H9 (cell line): ENCODE measurements at regions not wholly inside any gene's neighbourhood (a gene's known extent, or its start where the extent isn't known, plus 50 kb on each side); places are given as distances from the start of the nearest gene placed in this dataset.
"Not testable (repeated sequence)": the region's sequence is repeated elsewhere in the genome, so short reads cannot be mapped to it uniquely, and the experiment has no call there.

Experiments
- DNase-seq: peaks from one replicate; pipeline ENCODE4 v3.0.0-alpha.2; 2017
- H2AFZ ChIP-seq: one replicate; pipeline ENCODE4 v1.6.1; 2013; ENCODE audit warnings: mild to moderate bottlenecking, low read length, control low read depth, moderate library complexity
- H2AK5ac ChIP-seq: 2 replicates; pipeline ENCODE4 v1.6.1; 2013; ENCODE audit warnings: low read length, control low read depth, mixed read lengths; ENCODE audit not compliant: insufficient read length
- H2BK120ac ChIP-seq: one replicate; pipeline ENCODE4 v1.6.1; 2013; ENCODE audit warnings: low read depth, mild to moderate bottlenecking, low read length, control low read depth, inconsistent platforms; ENCODE audit not compliant: poor library complexity, severe bottlenecking
- H2BK12ac ChIP-seq: 2 replicates; pipeline ENCODE4 v1.6.1; 2013; ENCODE audit warnings: low read length, control low read depth, mixed read lengths, low read depth; ENCODE audit not compliant: insufficient read length
- H2BK15ac ChIP-seq: 2 replicates; pipeline ENCODE4 v1.6.1; 2013; ENCODE audit warnings: low read depth, low read length, control low read depth
- H2BK20ac ChIP-seq: one replicate; pipeline ENCODE4 v1.6.1; 2013; ENCODE audit warnings: low read depth, mild to moderate bottlenecking, low read length, control low read depth, inconsistent platforms; ENCODE audit not compliant: poor library complexity, severe bottlenecking
- H2BK5ac ChIP-seq: 2 replicates; pipeline ENCODE4 v1.6.1; 2013; ENCODE audit warnings: low read length, control low read depth, mixed read lengths; ENCODE audit not compliant: insufficient read length
- H3K14ac ChIP-seq: 2 replicates; pipeline ENCODE4 v1.6.1; 2013; ENCODE audit warnings: low read length, control low read depth; ENCODE audit not compliant: insufficient read depth
- H3K18ac ChIP-seq: 2 replicates; pipeline ENCODE4 v1.6.1; 2013; ENCODE audit warnings: low read depth, mild to moderate bottlenecking, mixed read lengths, low read length, control low read depth; ENCODE audit not compliant: insufficient read length
- H3K23ac ChIP-seq: 2 replicates; pipeline ENCODE4 v1.6.1; 2013; ENCODE audit warnings: low read length, control low read depth, mixed read lengths, low read depth; ENCODE audit not compliant: insufficient read length
- H3K23me2 ChIP-seq: 2 replicates; pipeline ENCODE4 v1.6.1; 2013; ENCODE audit warnings: low read depth, mild to moderate bottlenecking, mixed read lengths, low read length, control low read depth; ENCODE audit not compliant: insufficient read length, poor library complexity, severe bottlenecking
- H3K27ac ChIP-seq: 2 replicates; pipeline ENCODE4 v1.5.1; 2013; ENCODE audit warnings: low read length, control low read depth, mixed read lengths, low read depth; ENCODE audit not compliant: insufficient read length
- H3K27me3 ChIP-seq: 2 replicates; pipeline ENCODE4 v1.6.1; 2013; ENCODE audit warnings: low read length, control low read depth, inconsistent platforms; ENCODE audit not compliant: insufficient read depth
- H3K4ac ChIP-seq: 2 replicates; pipeline ENCODE4 v1.6.1; 2013; ENCODE audit warnings: low read depth, mild to moderate bottlenecking, control low read depth, inconsistent platforms, low read length, moderate library complexity
- H3K4me1 ChIP-seq: 2 replicates; pipeline ENCODE4 v1.6.1; 2013; ENCODE audit warnings: low read length, control low read depth, inconsistent platforms; ENCODE audit not compliant: insufficient read depth
- H3K4me2 ChIP-seq: 2 replicates; pipeline ENCODE4 v1.6.1; 2013; ENCODE audit warnings: low read length, control low read depth, mixed read lengths; ENCODE audit not compliant: insufficient read length, insufficient read depth
- H3K56ac ChIP-seq: 2 replicates; pipeline ENCODE4 v1.6.1; 2013; ENCODE audit warnings: low read depth, mild to moderate bottlenecking, mixed read lengths, low read length, control low read depth; ENCODE audit not compliant: insufficient read length
- H3K79me1 ChIP-seq: 2 replicates; pipeline ENCODE4 v1.6.1; 2013; ENCODE audit warnings: low read depth, mild to moderate bottlenecking, moderate library complexity, low read length, control low read depth, inconsistent platforms; ENCODE audit not compliant: insufficient read depth, poor library complexity, severe bottlenecking
- H3K79me2 ChIP-seq: 2 replicates; pipeline ENCODE4 v1.6.1; 2013; ENCODE audit warnings: low read length, control low read depth, inconsistent platforms; ENCODE audit not compliant: insufficient read depth
- H3K9ac ChIP-seq: 2 replicates; pipeline ENCODE4 v1.6.1; 2013; ENCODE audit warnings: low read length, control low read depth, mixed read lengths; ENCODE audit not compliant: insufficient read length; ENCODE audit errors: extremely low read depth
- H3K9me3 ChIP-seq: one replicate; pipeline ENCODE4 v1.6.1; 2013; ENCODE audit warnings: low read depth, low read length, inconsistent platforms; ENCODE audit not compliant: control insufficient read depth
- H3T11ph ChIP-seq: one replicate; pipeline ENCODE4 v1.6.1; 2013; ENCODE audit warnings: mild to moderate bottlenecking, low read length, control low read depth, inconsistent platforms
- H4K20me1 ChIP-seq: one replicate; pipeline ENCODE4 v1.6.1; 2013; ENCODE audit not compliant: control insufficient read depth, insufficient read length, insufficient read depth
- H4K5ac ChIP-seq: 2 replicates; pipeline ENCODE4 v1.6.1; 2013; ENCODE audit warnings: low read depth, mild to moderate bottlenecking, mixed read lengths, low read length, control low read depth; ENCODE audit not compliant: insufficient read length
- H4K8ac ChIP-seq: replicated peaks from 2 replicates; pipeline ENCODE4 v1.6.1; 2013; ENCODE audit warnings: low read length, control low read depth, mixed read lengths, low read depth; ENCODE audit not compliant: insufficient read length
- H4K91ac ChIP-seq: 2 replicates; pipeline ENCODE4 v1.6.1; 2013; ENCODE audit warnings: low read depth, mild to moderate bottlenecking, moderate library complexity, mixed read lengths, low read length, control low read depth; ENCODE audit not compliant: insufficient read length
- H3K27ac Mint-ChIP-seq, 3 experiments: 2 replicates in 2 of 3; 3 replicates in 1 of 3; pipeline ENCODE4 v1.8.0; 2020 to 2021; ENCODE audit warnings: mixed read lengths in 3 of 3, mild to moderate bottlenecking in 1 of 3, moderate library complexity in 1 of 3
- H3K27me3 Mint-ChIP-seq: 2 replicates; pipeline ENCODE4 v1.8.0; 2021; ENCODE audit warnings: low read depth, mild to moderate bottlenecking, moderate library complexity, mixed read lengths
- H3K36me3 Mint-ChIP-seq, 3 experiments: 2 replicates in 2 of 3; 3 replicates in 1 of 3; pipeline ENCODE4 v1.8.0; 2020 to 2021; ENCODE audit warnings: low read depth in 3 of 3, mixed read lengths in 3 of 3; ENCODE audit not compliant: insufficient read depth in 1 of 3
- H3K4me1 Mint-ChIP-seq, 2 experiments: 2 replicates each; pipeline ENCODE4 v1.8.0; 2020; ENCODE audit warnings: mixed read lengths in 2 of 2
- H3K4me3 Mint-ChIP-seq, 2 experiments: 2 replicates in 1 of 2; 3 replicates in 1 of 2; pipeline ENCODE4 v1.8.0; 2020 to 2021; ENCODE audit warnings: mild to moderate bottlenecking in 2 of 2, mixed read lengths in 2 of 2, moderate library complexity in 1 of 2
- H3K9me3 Mint-ChIP-seq, 2 experiments: 2 replicates in 1 of 2; 3 replicates in 1 of 2; pipeline ENCODE4 v1.8.0; 2020; ENCODE audit warnings: mild to moderate bottlenecking in 2 of 2, mixed read lengths in 2 of 2, moderate library complexity in 1 of 2
- WGBS: extraction: QIAGEN DNeasy Blood & Tissue Kit; methylation state at CpG from one replicate; pipeline ENCODE4 v1.1.7; 2013; ENCODE audit warnings: missing lambda C conversion rate, low lambda C conversion rate, mixed read lengths; ENCODE audit not compliant: insufficient read length; ENCODE audit errors: extremely low coverage; 5-methylcytosine and 5-hydroxymethylcytosine counted together

GRCh38 chr10:3317553-3318479 is 145.2 kb upstream of the PITRM1 start:
- not testable (repeated sequence) for H3K4me2 ChIP-seq, H2BK120ac ChIP-seq, H4K8ac ChIP-seq, H3K23me2 ChIP-seq, H3K18ac ChIP-seq, H3K27me3 ChIP-seq, H3K27ac ChIP-seq, H3T11ph ChIP-seq, H3K79me1 ChIP-seq, H2AFZ ChIP-seq, H3K23ac ChIP-seq, H3K4me3 Mint-ChIP-seq, H4K5ac ChIP-seq, H2BK20ac ChIP-seq, H4K91ac ChIP-seq, DNase-seq, H3K79me2 ChIP-seq, H3K9me3 ChIP-seq, H2BK5ac ChIP-seq, H2AK5ac ChIP-seq, H3K4me1 ChIP-seq, H2BK12ac ChIP-seq, H4K20me1 ChIP-seq, H2BK15ac ChIP-seq, H3K9ac ChIP-seq, H3K14ac ChIP-seq, H3K56ac ChIP-seq, H3K4ac ChIP-seq
- Mint-ChIP-seq H3K27ac (peak overlapping the region in 1 of 3 experiments; percentile 49; a peak in 2 of 7 replicates), H3K36me3 (peaks cover 10 to 18% (median 14%) of the 10 kb centered on the region in 3 experiments), H3K9me3 (peaks cover 18 to 19% of the 10 kb centered on the region in 2 experiments), H3K4me1 (peaks cover 5 to 11% of the 10 kb centered on the region in 2 experiments), H3K27me3 (peaks cover 18% of the 10 kb centered on the region)
- no CpG with 5 or more reads among the region's 61 CpGs for WGBS

GRCh38 chr10:3314445-3315085 is 142.0 kb upstream of the PITRM1 start:
- H3T11ph ChIP-seq, H3K27ac ChIP-seq, H3K4me1 ChIP-seq, H2AFZ ChIP-seq, H3K27me3 ChIP-seq, H3K4me3 Mint-ChIP-seq, H2BK15ac ChIP-seq, H3K56ac ChIP-seq, H2BK12ac ChIP-seq, H3K4ac ChIP-seq, H3K9me3 ChIP-seq, H3K9me3 Mint-ChIP-seq, H3K18ac ChIP-seq, H3K9ac ChIP-seq, H3K4me2 ChIP-seq, H2AK5ac ChIP-seq, H3K23me2 ChIP-seq, H2BK120ac ChIP-seq, H4K5ac ChIP-seq, H4K20me1 ChIP-seq, H2BK20ac ChIP-seq, H4K91ac ChIP-seq, H3K79me2 ChIP-seq, H3K79me1 ChIP-seq, H3K27ac Mint-ChIP-seq, H3K23ac ChIP-seq, H4K8ac ChIP-seq, H2BK5ac ChIP-seq, H3K36me3 Mint-ChIP-seq, H3K14ac ChIP-seq, DNase-seq: not testable (repeated sequence)
- Mint-ChIP-seq H3K4me1 (peaks cover 15 to 21% of the 10 kb centered on the region in 2 experiments), H3K27me3 (peaks cover 20% of the 10 kb centered on the region)
- no CpG with 5 or more reads among the region's 5 CpGs for WGBS
